OCI-LY3 (cell line): ENCODE measurements at regions not wholly inside any gene's neighbourhood (a gene's known extent, or its start where the extent isn't known, plus 50 kb on each side); places are given as distances from the start of the nearest gene placed in this dataset.

Source experiments
- H2AFZ ChIP-seq: fragments of 200-600, 300-600 bp; shearing (Covaris generic); 2 replicates; pipeline ENCODE4 v1.6.0; 2014; ENCODE audit warnings: antibody characterized with exemption, low read depth, low read length
- H3K27ac ChIP-seq: fragments of 200-600, 300-600 bp; sonication (generic); 2 replicates; pipeline ENCODE4 v1.5.1; 2014; ENCODE audit warnings: mild to moderate bottlenecking, low read length, moderate library complexity, mixed read lengths
- H3K27me3 ChIP-seq: fragments of 200-600, 300-600 bp; sonication (generic); 2 replicates; pipeline ENCODE4 v1.6.1; 2014; ENCODE audit warnings: low read depth, low read length, mixed read lengths
- H3K36me3 ChIP-seq: fragments of 200-600, 300-600 bp; sonication (generic); replicated peaks from 2 replicates; pipeline ENCODE3; 2014; ENCODE audit warnings: low read depth, low read length, mixed read lengths
- H3K4me1 ChIP-seq: fragments of 300-600, 200-600 bp; sonication (generic); 2 replicates; pipeline ENCODE4 v1.6.1; 2014; ENCODE audit warnings: low read length, mixed read lengths
- H3K4me2 ChIP-seq: fragments of 200-600, 300-600 bp; sonication (generic); 2 replicates; pipeline ENCODE4 v1.6.1; 2014; ENCODE audit warnings: low read length, mixed read lengths
- H3K4me3 ChIP-seq: fragments of 300-600, 200-600 bp; sonication (generic); 2 replicates; pipeline ENCODE4 v1.5.1; 2014; ENCODE audit warnings: antibody characterized with exemption, mild to moderate bottlenecking, low read length, moderate library complexity
- H3K79me2 ChIP-seq: fragments of 300-600, 200-600 bp; shearing (Covaris generic); 2 replicates; pipeline ENCODE4 v1.6.1; 2014; ENCODE audit warnings: mild to moderate bottlenecking, low read length, mixed read lengths
- H3K9ac ChIP-seq: fragments of 300-600, 200-600 bp; shearing (Covaris generic); 2 replicates; pipeline ENCODE4 v1.6.0; 2014; ENCODE audit warnings: mild to moderate bottlenecking, low read length, moderate library complexity
- H3K9me3 ChIP-seq: fragments of 200-600, 300-600 bp; shearing (Covaris generic); 2 replicates; pipeline ENCODE4 v1.6.1; 2014; ENCODE audit warnings: low read length, mixed read lengths; ENCODE audit not compliant: insufficient read depth
- H4K20me1 ChIP-seq: fragments of 200-600, 300-600 bp; sonication (generic); 2 replicates; pipeline ENCODE4 v1.6.1; 2016; ENCODE audit warnings: low read length, mixed read lengths; ENCODE audit not compliant: insufficient read depth
- EZH2phosphoT487 ChIP-seq: fragments of 200-600 bp; shearing (Covaris generic); IDR thresholded peaks from 2 replicates; pipeline ENCODE4 v1.6.1; 2018; ENCODE audit warnings: antibody characterized with exemption, mixed run types, low read depth
- TF ChIP-seq, protein P1 (sequence below): fragments of 200-600, 300-600 bp; sonication (generic); IDR thresholded peaks from 2 replicates; pipeline ENCODE4 v1.5.1; 2014; ENCODE audit warnings: antibody characterized with exemption, low read length, low read depth

DNA sequence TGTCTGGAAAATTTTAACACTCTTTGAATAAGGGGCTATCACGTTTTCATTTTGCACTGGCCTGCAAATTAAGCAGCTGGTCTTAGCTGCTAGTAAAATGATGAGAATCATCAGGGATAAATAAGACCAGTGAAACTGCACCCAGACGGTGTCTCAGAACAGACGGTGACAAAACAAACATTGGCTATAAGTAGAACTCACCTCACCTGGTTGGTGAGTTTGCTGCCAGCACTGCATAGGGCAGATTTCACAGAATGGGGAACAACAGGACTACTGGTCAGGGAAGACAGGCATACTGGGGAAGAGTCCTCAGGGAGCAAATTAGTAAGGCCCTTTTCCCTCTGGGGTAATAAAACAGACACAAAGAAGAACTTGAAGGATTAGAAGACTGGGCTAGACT, 175.9 kb upstream of the CITED2 start:
- Histone ChIP-seq H3K4me3 (no peak overlapping the region), H3K4me1 (no peaks in the 10 kb centered on the region), H3K27ac (no peak overlapping the region), H3K9me3 (no peaks in the 10 kb centered on the region), H3K27me3 (no peaks in the 10 kb centered on the region), H3K4me2 (no peak overlapping the region), H2AFZ (no peak overlapping the region), H3K9ac (no peak overlapping the region), H3K79me2 (no peaks in the 10 kb centered on the region), H4K20me1 (no peaks in the 10 kb centered on the region), H3K36me3 (no peaks in the 10 kb centered on the region)
- TF ChIP-seq, protein P1, sequence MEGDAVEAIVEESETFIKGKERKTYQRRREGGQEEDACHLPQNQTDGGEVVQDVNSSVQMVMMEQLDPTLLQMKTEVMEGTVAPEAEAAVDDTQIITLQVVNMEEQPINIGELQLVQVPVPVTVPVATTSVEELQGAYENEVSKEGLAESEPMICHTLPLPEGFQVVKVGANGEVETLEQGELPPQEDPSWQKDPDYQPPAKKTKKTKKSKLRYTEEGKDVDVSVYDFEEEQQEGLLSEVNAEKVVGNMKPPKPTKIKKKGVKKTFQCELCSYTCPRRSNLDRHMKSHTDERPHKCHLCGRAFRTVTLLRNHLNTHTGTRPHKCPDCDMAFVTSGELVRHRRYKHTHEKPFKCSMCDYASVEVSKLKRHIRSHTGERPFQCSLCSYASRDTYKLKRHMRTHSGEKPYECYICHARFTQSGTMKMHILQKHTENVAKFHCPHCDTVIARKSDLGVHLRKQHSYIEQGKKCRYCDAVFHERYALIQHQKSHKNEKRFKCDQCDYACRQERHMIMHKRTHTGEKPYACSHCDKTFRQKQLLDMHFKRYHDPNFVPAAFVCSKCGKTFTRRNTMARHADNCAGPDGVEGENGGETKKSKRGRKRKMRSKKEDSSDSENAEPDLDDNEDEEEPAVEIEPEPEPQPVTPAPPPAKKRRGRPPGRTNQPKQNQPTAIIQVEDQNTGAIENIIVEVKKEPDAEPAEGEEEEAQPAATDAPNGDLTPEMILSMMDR, result no peak
- no peak for TF ChIP-seq EZH2phosphoT487

GRCh38 chr6:139549561-139550070, 175.2 kb upstream of the CITED2 start:
- H3K9me3 ChIP-seq, result no peaks in the 10 kb centered on the region
- no peak overlapping the region for H3K4me2 ChIP-seq
- H4K20me1 ChIP-seq, result no peaks in the 10 kb centered on the region
- no peak overlapping the region for H3K9ac ChIP-seq
- H3K4me3 ChIP-seq, result no peak overlapping the region
- H2AFZ ChIP-seq, result no peak overlapping the region
- H3K27ac ChIP-seq, result no peak overlapping the region
- TF ChIP-seq, protein P1, result no peak
- no peak for TF ChIP-seq EZH2phosphoT487
- no peaks in the 10 kb centered on the region for H3K36me3 ChIP-seq
- H3K27me3 ChIP-seq, result no peaks in the 10 kb centered on the region
- no peaks in the 10 kb centered on the region for H3K4me1 ChIP-seq
- no peaks in the 10 kb centered on the region for H3K79me2 ChIP-seq

- Histone ChIP-seq H3K4me3 (no peak overlapping the region), H3K27ac (no peak overlapping the region), H3K9ac (no peak overlapping the region), H3K9me3 (no peaks in the 10 kb centered on the region), H3K36me3 (no peaks in the 10 kb centered on the region), H3K79me2 (no peaks in the 10 kb centered on the region), H3K4me2 (no peak overlapping the region), H3K4me1 (no peaks in the 10 kb centered on the region), H2AFZ (no peak overlapping the region), H3K27me3 (no peaks in the 10 kb centered on the region), H4K20me1 (no peaks in the 10 kb centered on the region)
- no peak for TF ChIP-seq EZH2phosphoT487
- TF ChIP-seq, protein P1, result no peak
Observed at GRCh38 chr6:139547804-139548203, 173.4 kb upstream of the CITED2 start.

GRCh38 chr6:139547122-139547776, 172.8 kb upstream of the CITED2 start:
- Histone ChIP-seq H3K27me3 (no peaks in the 10 kb centered on the region), H2AFZ (no peak overlapping the region), H3K9ac (no peak overlapping the region), H3K27ac (no peak overlapping the region), H3K4me2 (no peak overlapping the region), H3K4me3 (no peak overlapping the region), H4K20me1 (no peaks in the 10 kb centered on the region), H3K9me3 (no peaks in the 10 kb centered on the region), H3K4me1 (no peaks in the 10 kb centered on the region), H3K79me2 (no peaks in the 10 kb centered on the region), H3K36me3 (no peaks in the 10 kb centered on the region)
- TF ChIP-seq, protein P1, result no peak
- TF ChIP-seq EZH2phosphoT487, result no peak
